Activated T-helper 9 cell treated with anti-CD3 and anti-CD28 coated beads, Interleukin-2, amount 50 U/mL, for 16 hours (primary cell): ENCODE measurements at regions not wholly inside any gene's neighbourhood (a gene's known extent, or its start where the extent isn't known, plus 50 kb on each side); places are given as distances from the start of the nearest gene placed in this dataset.
"Not testable (repeated sequence)": the region's sequence is repeated elsewhere in the genome, so short reads cannot be mapped to it uniquely, and the experiment has no call there.

Source experiments
- DNase-seq: peaks from one replicate; pipeline ENCODE4 v3.0.0-alpha.2; 2020; ENCODE audit warnings: low read depth

- DNase-seq, result not testable (repeated sequence)
Observed at GRCh38 chr7:101679653-101680173, 50.6 kb upstream of the MYL10 start.

GRCh38 chr7:101680406-101681145 lies 51.5 kb upstream of the MYL10 start:
- no peak for DNase-seq

DNA sequence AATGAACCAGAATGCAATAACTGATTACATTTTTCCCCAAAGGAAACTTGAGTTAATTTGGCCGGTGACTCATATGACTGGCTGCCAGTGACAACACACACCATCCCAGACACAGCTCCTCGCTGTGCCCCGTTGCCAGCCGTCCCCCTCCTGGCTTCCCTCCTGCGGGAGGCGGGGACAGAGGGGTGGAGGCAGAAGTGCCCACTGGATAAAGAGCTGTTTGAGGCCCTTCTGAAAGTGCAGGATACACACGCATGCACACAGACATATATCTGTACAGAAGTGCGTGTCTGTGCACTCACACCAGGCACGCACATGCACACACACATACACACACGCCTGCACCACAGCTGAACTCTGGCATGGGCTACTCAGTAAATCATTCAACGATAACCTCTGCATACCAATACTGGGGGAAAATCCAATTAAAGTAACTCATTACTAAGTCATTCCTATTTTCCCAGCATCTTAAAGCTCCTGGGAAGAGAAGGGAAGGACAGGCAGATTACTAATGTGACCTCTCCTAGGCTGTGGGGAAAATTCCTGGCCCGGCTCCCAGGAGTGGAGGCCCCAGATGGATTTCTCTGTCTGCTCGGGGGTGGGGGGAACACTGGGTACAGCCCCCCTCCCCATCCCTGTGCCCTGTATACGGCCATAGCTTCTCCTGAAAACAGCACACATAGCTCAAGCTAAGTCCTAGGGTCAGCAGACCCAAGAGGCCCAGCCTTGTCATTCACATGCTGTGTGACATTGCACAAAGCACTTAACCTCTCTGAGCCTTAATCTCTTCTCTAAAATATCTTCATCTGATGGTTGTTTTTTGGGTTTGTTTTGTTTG lies 52.3 kb upstream of the MYL10 start:
- no peak for DNase-seq

DNA sequence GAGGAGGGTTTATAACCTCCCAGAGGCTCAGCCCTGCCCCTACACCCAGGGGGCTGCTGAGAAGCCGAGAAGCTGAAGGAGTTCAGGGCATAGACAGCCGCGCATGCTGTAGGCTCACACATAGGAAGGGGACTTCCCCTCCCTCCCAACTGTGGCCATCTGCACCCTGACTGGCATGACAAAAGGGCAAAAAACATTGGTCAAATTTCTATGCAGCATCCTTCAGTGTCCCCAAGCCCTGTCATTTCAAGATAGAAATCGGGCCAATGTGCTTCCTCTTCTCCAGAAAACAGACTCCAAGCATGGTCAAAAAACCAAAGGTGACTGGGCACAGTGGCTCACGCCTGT lies 55.9 kb upstream of the MYL10 start:
- DNase-seq, result no peak

- DNase-seq, result no peak
Observed at GRCh38 chr7:101686030-101686429, 56.9 kb upstream of the MYL10 start.

- DNase-seq, result no peak
Observed at GRCh38 chr7:101687081-101687480, 58.0 kb upstream of the MYL10 start.

DNA sequence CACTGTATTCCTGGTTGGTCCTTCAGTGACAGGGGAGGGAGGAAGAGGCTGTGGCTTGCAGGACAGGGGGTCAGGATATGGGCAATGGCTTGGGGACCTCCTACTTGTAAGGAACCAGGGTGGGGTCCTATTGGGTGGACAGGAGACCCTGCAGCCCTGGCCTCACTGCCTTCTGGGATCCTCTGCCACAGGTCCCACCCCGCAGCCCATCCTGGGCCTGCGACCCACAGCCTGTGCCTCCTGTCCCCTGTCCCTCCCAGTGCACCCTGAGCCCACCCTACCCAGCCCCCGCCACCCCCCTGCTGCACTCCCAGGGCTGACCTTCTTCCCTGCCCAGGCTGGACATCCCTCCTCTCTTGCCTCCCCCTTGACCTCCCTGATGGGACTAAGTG lies 58.7 kb upstream of the MYL10 start:
- no peak for DNase-seq

DNA sequence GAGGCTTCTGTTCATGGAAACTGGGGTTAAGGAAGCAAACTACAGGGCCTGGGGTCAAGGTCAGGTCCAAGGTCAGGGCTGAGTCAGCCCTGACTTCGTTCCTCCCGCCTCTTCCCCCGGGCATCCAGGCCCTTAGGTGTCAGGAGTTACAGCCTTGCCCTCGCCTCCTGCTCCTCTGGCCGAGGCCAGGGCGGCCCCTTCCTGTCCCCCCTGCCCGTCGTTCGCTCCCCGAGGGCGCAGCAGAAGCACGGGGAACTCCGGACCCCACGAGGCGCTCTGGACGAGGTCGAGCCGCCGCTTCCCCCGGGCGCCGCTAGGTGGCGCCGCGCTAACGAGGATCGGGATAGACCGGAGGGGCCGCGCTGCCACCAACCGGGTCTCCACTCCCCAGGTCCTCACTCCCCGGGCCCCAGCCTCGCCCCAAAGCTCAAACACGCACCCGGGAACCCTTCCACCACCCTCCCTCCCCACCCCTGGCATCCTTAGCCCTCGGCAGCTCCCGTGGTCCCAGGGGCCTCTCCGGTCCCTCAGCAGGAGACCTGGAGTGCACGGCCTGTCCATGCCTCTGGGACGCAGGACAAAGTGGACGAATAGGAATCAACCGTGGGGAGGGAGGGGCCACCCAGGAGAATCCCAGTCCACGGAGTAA lies 59.2 kb upstream of the MYL10 start:
- DNase-seq, result peak; percentile 69

GRCh38 chr7:101688995-101689907 lies 60.2 kb upstream of the MYL10 start:
- no peak for DNase-seq

DNA sequence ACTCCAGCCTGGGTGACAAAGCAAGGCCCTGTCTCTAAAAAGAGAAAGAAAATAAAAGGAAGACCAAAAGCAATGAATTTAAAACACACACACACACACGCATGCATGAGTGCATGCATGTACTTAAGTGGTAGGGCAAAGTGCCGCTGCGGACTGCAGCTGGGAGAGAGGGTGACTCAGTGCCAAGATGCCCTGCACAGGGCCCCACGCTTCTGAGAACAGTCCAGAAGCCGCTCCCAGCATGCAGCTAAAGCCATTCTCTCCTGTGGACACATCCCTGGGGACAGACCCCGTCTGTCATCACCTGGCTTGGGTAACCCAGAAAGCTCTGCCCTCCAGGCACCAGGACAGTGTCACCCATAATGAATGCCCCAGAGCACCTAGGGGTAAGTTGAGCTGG lies 61.0 kb upstream of the MYL10 start:
- DNase-seq, result no peak

DNA sequence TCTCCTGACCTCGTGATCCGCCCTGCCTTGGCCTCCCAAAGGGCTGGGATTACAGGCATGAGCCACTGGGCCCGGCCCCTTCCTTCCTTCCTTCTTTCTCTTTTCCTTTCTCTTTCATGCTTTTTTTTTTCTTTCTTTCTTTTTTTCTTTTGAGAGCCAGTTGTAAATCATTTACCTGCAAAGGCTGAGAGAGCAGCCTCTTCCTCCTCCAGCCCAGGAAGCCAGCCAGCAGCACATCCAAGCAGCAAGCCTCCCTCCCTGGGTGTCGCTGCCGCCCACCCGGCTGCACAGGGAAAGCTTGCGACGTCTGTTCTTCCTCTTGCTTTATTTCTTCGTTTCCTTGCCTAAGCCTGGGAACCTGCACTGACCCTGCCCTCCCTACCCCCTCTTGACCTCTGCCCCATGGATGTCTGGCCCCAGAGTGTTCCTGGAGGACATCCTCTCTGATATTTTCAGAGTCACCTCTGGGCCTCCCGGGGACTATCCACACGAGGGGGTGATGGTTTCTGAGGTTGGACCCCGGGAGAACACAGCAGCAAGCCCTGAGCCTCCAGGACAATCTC lies 62.8 kb upstream of the MYL10 start:
- no peak for DNase-seq

DNA sequence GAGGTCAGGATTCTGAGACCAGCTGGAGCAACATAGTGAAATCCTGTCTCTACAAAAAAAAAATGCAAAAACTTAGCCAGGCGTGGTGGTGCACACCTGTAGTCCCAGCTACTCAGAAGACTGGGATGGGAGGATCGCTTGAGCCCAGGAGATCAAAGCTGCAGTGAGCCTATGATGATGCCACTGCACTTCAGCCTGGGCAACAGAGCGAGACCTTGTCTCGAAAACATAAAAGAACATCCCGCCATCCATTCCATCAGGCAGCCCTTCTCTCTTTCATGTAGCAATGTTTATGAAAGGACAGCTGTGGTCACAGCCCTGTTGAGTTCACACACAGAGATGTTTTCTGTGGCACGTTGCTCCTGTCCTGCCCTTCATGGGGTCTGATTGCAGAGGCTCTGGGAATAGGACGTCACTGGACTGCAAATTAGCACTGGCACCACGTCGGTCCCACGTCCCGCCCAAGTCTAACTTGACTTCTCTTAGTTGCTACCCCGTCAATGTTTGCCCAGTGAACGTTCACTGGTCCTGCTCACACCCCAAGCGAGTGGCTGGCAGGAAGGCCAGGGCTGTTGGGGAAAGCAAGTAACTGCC lies 64.5 kb upstream of the MYL10 start:
- no peak for DNase-seq

GRCh38 chr7:101698964-101699363 lies 69.9 kb upstream of the MYL10 start:
- DNase-seq, result no peak

DNA sequence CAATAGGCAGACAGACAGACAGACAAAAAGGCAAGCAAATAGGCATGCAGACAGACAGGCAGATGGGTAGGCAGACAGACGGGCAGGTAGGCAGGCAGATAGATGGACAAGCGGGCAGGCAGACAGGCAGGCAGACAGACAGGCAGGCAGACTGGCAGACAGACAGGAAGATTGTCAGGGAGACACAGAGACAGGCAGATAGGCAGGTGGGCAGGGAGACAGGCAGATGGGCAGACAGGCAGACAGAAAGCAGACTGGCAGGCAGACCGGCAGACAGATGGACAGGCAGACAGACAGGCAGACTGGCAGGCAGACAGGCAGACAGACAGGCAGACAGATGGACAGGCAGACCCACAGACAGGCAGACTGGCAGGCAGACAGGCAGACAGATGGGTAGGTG lies 70.3 kb upstream of the MYL10 start:
- no peak for DNase-seq

DNA sequence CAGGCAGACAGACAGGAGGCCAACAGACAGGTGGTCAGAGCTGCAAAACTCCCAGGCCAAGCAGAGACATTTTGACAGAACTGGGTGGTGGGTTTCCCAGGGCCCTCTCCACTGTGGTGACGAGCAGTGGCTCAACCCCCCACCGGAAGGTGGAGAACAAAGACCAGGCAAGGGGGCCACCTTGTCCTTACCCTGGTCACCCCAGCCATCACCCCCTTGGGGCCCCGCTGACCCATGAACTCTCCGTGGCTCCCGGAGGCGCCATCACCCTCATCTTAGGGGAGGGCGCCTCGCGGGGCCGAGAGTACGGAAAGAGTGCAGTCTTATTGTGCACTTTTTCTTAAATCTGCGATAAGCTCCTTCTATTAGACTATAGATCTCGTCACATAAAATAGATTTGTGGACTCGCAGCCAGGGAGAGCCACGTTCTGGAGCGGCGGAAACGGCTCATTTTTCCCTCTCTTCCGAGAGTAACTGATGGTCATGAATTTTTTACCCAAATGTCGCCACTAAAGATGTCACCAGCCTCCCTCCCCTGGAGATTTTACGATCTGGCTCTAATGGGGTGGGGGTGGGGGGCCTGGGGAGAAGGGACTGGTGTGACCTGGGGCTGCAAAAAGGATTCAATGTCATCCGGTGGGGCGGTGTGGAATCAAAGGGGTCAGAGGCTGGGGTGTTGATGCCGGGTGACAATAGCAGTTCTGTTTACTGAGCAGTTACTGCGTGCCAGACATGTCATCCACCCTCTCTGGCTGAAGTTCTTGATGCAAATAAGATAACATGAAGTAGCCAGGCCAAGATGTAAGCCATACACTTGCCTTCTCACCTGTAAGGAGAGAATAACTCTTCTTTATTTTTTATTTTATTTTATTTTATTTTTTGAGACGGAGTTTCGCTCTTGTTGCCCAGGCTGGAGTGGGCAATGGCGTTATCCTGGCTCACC lies 71.1 kb upstream of the MYL10 start:
- no peak for DNase-seq

DNA sequence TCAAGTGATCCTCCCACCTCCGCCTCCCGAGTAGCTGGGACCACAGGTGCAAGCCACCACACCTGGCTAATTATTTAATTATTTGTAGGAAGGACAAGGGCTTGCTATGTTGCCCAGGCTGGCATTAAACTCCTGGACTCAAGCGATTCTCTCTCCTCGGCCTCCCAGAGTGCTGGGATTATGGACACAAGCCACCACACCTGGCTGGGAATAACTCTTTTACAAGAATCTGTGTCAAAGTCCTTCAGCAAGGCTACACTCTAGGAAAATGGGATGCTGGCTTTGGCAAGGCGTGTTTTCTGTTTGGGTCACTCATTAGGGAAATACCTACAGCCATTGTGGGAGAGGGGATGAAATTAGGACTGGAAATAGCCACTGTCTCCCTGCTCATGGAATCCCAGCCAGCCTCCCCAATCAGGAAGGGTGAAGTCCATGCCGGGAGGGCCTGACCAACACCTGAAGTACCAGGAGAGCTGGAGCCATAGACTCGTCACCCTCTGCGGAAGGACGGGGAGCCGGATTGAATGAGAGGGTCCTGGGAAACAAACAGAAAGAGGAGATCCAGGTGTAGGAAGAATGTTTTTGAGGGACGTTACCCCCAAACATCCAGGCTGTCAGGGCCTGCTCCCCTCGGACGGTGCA lies 72.2 kb upstream of the MYL10 start:
- no peak for DNase-seq

GRCh38 chr7:101702362-101702850 lies 73.3 kb upstream of the MYL10 start:
- no peak for DNase-seq

DNA sequence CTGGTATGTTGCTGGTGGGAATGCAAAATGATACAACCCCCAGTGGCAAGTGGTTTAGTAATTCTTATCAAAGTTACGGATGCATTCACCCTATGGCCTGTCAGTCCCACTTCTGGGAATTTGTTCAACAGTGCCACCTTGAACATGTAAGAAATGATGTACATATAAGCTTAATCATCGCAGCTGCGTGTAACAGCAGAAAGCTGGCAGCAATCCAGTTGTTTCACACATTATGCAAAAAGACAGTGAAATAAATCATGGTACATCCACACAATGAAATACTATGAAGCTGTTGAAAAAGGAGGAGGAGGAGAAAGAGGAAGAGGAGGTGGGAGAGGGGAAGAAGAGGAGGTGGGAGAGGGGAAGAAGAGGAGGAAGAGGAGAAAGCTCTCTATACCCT lies 76.2 kb upstream of the MYL10 start:
- no peak for DNase-seq

- no peak for DNase-seq
Observed at GRCh38 chr7:101707587-101707986, 78.5 kb upstream of the MYL10 start.
